Astrocyte (in vitro differentiated cells and primary cell): ENCODE measurements at regions not wholly inside any gene's neighbourhood (a gene's known extent, or its start where the extent isn't known, plus 50 kb on each side); places are given as distances from the start of the nearest gene placed in this dataset.

Experiments used
- DNase-seq: peaks from one replicate; pipeline ENCODE4 v3.0.0-alpha.2; 2010; ENCODE audit warnings: low read depth
- FAIRE-seq: peaks from 2 replicates; lab custom pipeline; 2011; peaks lifted over from hg19 to GRCh38; lab: Jason Lieb, UNC
- H2AFZ ChIP-seq: 2 replicates; pipeline ENCODE4 v1.6.0; 2012; ENCODE audit warnings: low read depth, low read length, inconsistent platforms
- H3K27ac ChIP-seq: 2 replicates; pipeline ENCODE4 v1.5.1; 2011; ENCODE audit warnings: low read depth, low read length, inconsistent platforms
- H3K27me3 ChIP-seq: 2 replicates; pipeline ENCODE4 v1.6.0; 2011; ENCODE audit warnings: low read length, inconsistent platforms; ENCODE audit not compliant: insufficient read depth
- H3K36me3 ChIP-seq: 2 replicates; pipeline ENCODE4 v1.5.1; 2011; ENCODE audit warnings: low read length, inconsistent platforms; ENCODE audit not compliant: insufficient read depth
- H3K4me1 ChIP-seq: 2 replicates; pipeline ENCODE4 v1.5.1; 2011; ENCODE audit warnings: low read length, inconsistent platforms; ENCODE audit not compliant: insufficient read depth
- H3K4me2 ChIP-seq: 2 replicates; pipeline ENCODE4 v1.6.0; 2012; ENCODE audit warnings: low read length, inconsistent platforms
- H3K4me3 ChIP-seq: 2 replicates; pipeline ENCODE4 v1.5.1; 2011; ENCODE audit warnings: low read depth, mild to moderate bottlenecking, low read length, inconsistent platforms; ENCODE audit not compliant: insufficient read depth
- H3K79me2 ChIP-seq: 2 replicates; pipeline ENCODE4 v1.6.0; 2012; ENCODE audit warnings: mild to moderate bottlenecking, low read length, inconsistent platforms; ENCODE audit not compliant: insufficient read depth
- H3K9ac ChIP-seq: 2 replicates; pipeline ENCODE4 v1.6.0; 2012; ENCODE audit warnings: mild to moderate bottlenecking, low read length, inconsistent platforms
- H3K9me3 ChIP-seq: 2 replicates; pipeline ENCODE4 v1.5.1; 2012; ENCODE audit warnings: low read depth, mild to moderate bottlenecking, low read length, inconsistent platforms; ENCODE audit not compliant: insufficient read depth
- H4K20me1 ChIP-seq: 2 replicates; pipeline ENCODE4 v1.6.0; 2012; ENCODE audit warnings: low read length, inconsistent platforms; ENCODE audit not compliant: insufficient read depth
- H3K27ac Mint-ChIP-seq: one replicate; pipeline ENCODE4 v1.8.0; 2021; ENCODE audit warnings: mild to moderate bottlenecking, mixed read lengths; ENCODE audit not compliant: unreplicated experiment
- H3K27me3 Mint-ChIP-seq: one replicate; pipeline ENCODE4 v1.8.0; 2021; ENCODE audit warnings: low read depth, mixed read lengths; ENCODE audit not compliant: unreplicated experiment
- H3K36me3 Mint-ChIP-seq: one replicate; pipeline ENCODE4 v1.8.0; 2021; ENCODE audit warnings: low read depth, mixed read lengths; ENCODE audit not compliant: unreplicated experiment
- H3K4me1 Mint-ChIP-seq: one replicate; pipeline ENCODE4 v1.8.0; 2021; ENCODE audit warnings: low read depth, mixed read lengths; ENCODE audit not compliant: unreplicated experiment
- H3K4me3 Mint-ChIP-seq: one replicate; pipeline ENCODE4 v1.8.0; 2021; ENCODE audit warnings: mild to moderate bottlenecking, moderate library complexity, mixed read lengths; ENCODE audit not compliant: unreplicated experiment
- H3K9me3 Mint-ChIP-seq: one replicate; pipeline ENCODE4 v1.8.0; 2021; ENCODE audit warnings: mild to moderate bottlenecking, mixed read lengths; ENCODE audit not compliant: unreplicated experiment
- EZH2 ChIP-seq: IDR thresholded peaks from 2 replicates; pipeline ENCODE4 v1.6.1; 2012; ENCODE audit warnings: mild to moderate bottlenecking, low read length, inconsistent platforms; ENCODE audit not compliant: insufficient read depth
- TF ChIP-seq, protein P1 (sequence below): IDR thresholded peaks from 2 replicates; pipeline ENCODE4 v1.5.1; 2011; ENCODE audit warnings: low read depth, mild to moderate bottlenecking, inconsistent platforms, low read length, moderate library complexity; ENCODE audit not compliant: insufficient read depth

DNA sequence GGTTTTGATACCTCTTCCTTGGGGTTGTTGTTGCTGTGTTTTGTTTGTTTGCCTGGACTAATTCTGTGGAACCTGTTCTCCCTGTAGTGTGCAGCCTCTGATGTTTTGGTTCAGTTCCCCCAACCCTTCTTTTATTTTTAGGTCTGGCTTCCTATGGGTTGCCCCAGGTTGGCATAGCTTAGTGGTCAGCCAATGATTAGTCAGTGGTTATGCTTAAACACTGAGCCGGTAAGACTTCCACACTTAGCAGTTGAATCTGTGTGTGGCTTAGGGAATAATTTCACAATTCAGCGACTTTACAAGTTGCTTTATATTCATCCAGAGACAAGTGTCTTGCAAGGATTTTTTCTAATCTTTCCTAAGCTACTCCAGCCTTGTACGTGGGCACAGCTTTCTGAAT, 78.6 kb upstream of the CLPB start:
- Histone ChIP-seq H3K27me3 (no peaks in the 10 kb centered on the region), H3K27ac (no peak overlapping the region), H3K4me1 (no peaks in the 10 kb centered on the region), H3K4me2 (no peak overlapping the region), H3K4me3 (no peak overlapping the region), H2AFZ (no peak overlapping the region), H3K9ac (no peak overlapping the region), H3K36me3 (no peaks in the 10 kb centered on the region), H4K20me1 (no peaks in the 10 kb centered on the region), H3K9me3 (peaks cover 13% of the 10 kb centered on the region), H3K79me2 (no peaks in the 10 kb centered on the region)
- H3K36me3 Mint-ChIP-seq = peaks cover 8% of the 10 kb centered on the region
- FAIRE-seq (no peak), DNase-seq (no peak)
- H3K4me1 Mint-ChIP-seq = no peaks in the 10 kb centered on the region
- peaks cover 3% of the 10 kb centered on the region for H3K27me3 Mint-ChIP-seq
- no peak overlapping the region for H3K27ac Mint-ChIP-seq
- H3K9me3 Mint-ChIP-seq = peaks cover 38% of the 10 kb centered on the region
- H3K4me3 Mint-ChIP-seq = no peak overlapping the region
- no peak for TF ChIP-seq EZH2
- TF ChIP-seq, protein P1, sequence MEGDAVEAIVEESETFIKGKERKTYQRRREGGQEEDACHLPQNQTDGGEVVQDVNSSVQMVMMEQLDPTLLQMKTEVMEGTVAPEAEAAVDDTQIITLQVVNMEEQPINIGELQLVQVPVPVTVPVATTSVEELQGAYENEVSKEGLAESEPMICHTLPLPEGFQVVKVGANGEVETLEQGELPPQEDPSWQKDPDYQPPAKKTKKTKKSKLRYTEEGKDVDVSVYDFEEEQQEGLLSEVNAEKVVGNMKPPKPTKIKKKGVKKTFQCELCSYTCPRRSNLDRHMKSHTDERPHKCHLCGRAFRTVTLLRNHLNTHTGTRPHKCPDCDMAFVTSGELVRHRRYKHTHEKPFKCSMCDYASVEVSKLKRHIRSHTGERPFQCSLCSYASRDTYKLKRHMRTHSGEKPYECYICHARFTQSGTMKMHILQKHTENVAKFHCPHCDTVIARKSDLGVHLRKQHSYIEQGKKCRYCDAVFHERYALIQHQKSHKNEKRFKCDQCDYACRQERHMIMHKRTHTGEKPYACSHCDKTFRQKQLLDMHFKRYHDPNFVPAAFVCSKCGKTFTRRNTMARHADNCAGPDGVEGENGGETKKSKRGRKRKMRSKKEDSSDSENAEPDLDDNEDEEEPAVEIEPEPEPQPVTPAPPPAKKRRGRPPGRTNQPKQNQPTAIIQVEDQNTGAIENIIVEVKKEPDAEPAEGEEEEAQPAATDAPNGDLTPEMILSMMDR = no peak

DNA sequence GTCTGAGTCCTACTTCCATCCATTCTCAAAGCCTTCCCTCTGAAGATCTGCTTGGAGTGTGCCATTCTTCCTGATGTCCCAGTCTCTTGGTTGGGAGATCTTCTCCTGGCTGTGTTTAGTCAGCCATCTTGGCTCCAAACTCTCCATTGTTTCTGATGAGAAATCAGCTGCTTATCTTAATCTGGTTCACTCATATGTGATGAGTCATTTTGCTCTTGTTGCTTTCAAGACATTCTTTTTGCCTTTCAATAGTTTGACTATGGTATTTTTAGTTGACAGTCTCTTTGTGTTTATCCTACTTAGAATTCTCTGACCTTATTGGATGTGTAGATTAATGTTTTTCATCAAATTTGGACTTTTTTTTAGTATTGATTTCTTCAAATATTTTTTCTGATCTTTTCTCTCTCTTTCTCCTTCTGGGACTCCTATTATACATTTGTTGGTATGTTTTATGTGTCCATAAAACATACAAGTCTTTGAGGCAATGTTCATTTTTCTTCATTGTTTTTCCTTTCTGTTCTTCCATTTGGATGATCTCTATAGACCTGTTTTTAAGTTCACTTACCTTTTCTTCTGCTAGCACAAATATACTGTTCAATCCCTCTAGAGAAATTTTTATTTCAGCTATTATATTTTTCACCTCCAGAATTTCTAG, 77.2 kb upstream of the CLPB start:
- no peaks in the 10 kb centered on the region for H3K79me2 ChIP-seq
- TF ChIP-seq EZH2 = no peak
- TF ChIP-seq, protein P1 = no peak
- Mint-ChIP-seq H3K36me3 (peaks cover 10% of the 10 kb centered on the region), H3K9me3 (peaks cover 41% of the 10 kb centered on the region), H3K27ac (no peak overlapping the region), H3K27me3 (peaks cover 7% of the 10 kb centered on the region), H3K4me3 (no peak overlapping the region), H3K4me1 (no peaks in the 10 kb centered on the region)
- H3K4me1 ChIP-seq = no peaks in the 10 kb centered on the region
- H3K27ac ChIP-seq = no peak overlapping the region
- H2AFZ ChIP-seq = no peak overlapping the region
- FAIRE-seq = no peak
- no peaks in the 10 kb centered on the region for H4K20me1 ChIP-seq
- H3K4me2 ChIP-seq = no peak overlapping the region
- H3K4me3 ChIP-seq = no peak overlapping the region
- H3K27me3 ChIP-seq = no peaks in the 10 kb centered on the region
- H3K9me3 ChIP-seq = peaks cover 15% of the 10 kb centered on the region
- no peak overlapping the region for H3K9ac ChIP-seq
- peak; percentile 16 for DNase-seq
- H3K36me3 ChIP-seq = no peaks in the 10 kb centered on the region

DNA sequence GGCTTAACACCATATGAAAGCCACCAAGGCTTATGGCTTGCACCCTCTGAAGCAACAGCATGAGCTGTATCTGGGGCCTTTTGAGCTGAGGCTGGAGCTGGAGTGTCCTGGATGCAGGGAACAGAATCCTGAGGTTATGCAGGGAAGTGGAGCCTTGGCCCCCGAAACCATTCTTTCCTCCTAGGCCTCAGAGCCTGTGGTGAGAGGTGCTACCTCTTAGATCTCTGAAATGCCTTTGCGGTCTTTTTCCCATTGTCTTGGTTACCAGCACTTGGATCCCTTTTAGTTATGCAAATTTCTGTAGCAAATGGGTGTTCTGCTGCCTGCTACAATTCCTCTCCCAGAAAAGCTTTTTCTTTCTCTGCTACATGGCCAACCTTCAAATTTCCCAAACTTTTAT, 72.7 kb upstream of the CLPB start:
- Histone ChIP-seq H3K36me3 (no peaks in the 10 kb centered on the region), H3K4me1 (no peaks in the 10 kb centered on the region), H4K20me1 (no peaks in the 10 kb centered on the region), H2AFZ (no peak overlapping the region), H3K4me2 (no peak overlapping the region), H3K9me3 (peaks cover 13% of the 10 kb centered on the region), H3K4me3 (no peak overlapping the region), H3K27me3 (no peaks in the 10 kb centered on the region), H3K27ac (no peak overlapping the region), H3K9ac (no peak overlapping the region), H3K79me2 (no peaks in the 10 kb centered on the region)
- no peak overlapping the region for H3K4me3 Mint-ChIP-seq
- TF ChIP-seq, protein P1 = no peak
- no peak for TF ChIP-seq EZH2
- peaks cover 19% of the 10 kb centered on the region for H3K27me3 Mint-ChIP-seq
- H3K36me3 Mint-ChIP-seq = peaks cover 10% of the 10 kb centered on the region
- H3K9me3 Mint-ChIP-seq = peaks cover 48% of the 10 kb centered on the region
- H3K4me1 Mint-ChIP-seq = no peaks in the 10 kb centered on the region
- no peak overlapping the region for H3K27ac Mint-ChIP-seq
- no peak for FAIRE-seq
- no peak for DNase-seq
